SJSA1 (cell line): ENCODE measurements at regions not wholly inside any gene's neighbourhood (a gene's known extent, or its start where the extent isn't known, plus 50 kb on each side); places are given as distances from the start of the nearest gene placed in this dataset.

Source experiments
- DNase-seq, 2 experiments: peaks; one replicate each; pipeline ENCODE4 v3.0.0-alpha.2; 2015 to 2020; ENCODE audit warnings: low spot score in 2 of 2, low read depth in 1 of 2
- H3K27ac ChIP-seq: fragments of 250-450 bp; sonication (Bioruptor Pico); 2 replicates; pipeline ENCODE4 v1.5.1; 2020; ENCODE audit warnings: mild to moderate bottlenecking, moderate library complexity
- H3K27me3 ChIP-seq: fragments of 250-450 bp; sonication (Bioruptor Pico); replicated peaks from 2 replicates; pipeline ENCODE4 v1.5.1; 2020; ENCODE audit warnings: mild to moderate bottlenecking, moderate library complexity
- H3K36me3 ChIP-seq: fragments of 250-450 bp; sonication (Bioruptor Pico); 2 replicates; pipeline ENCODE4 v1.5.1; 2020; ENCODE audit warnings: mild to moderate bottlenecking
- H3K4me1 ChIP-seq: fragments of 250-450 bp; sonication (Bioruptor Pico); replicated peaks from 2 replicates; pipeline ENCODE4 v1.6.1; 2021; ENCODE audit warnings: mild to moderate bottlenecking
- H3K4me3 ChIP-seq: fragments of 250-450 bp; sonication (Bioruptor Pico); 2 replicates; pipeline ENCODE4 v1.5.1; 2020; ENCODE audit warnings: mild to moderate bottlenecking
- H3K9me3 ChIP-seq: fragments of 250-450 bp; sonication (Bioruptor Pico); replicated peaks from 2 replicates; pipeline ENCODE4 v1.5.1; 2020; ENCODE audit warnings: mild to moderate bottlenecking

GRCh38 chr1:218669431-218669830 is 324.3 kb downstream of the TGFB2 start:
- Histone ChIP-seq H3K4me1 (peaks cover 45% of the 10 kb centered on the region), H3K4me3 (no peak overlapping the region), H3K9me3 (no peaks in the 10 kb centered on the region), H3K27me3 (no peaks in the 10 kb centered on the region), H3K27ac (no peak overlapping the region), H3K36me3 (0 out of 2 replicates have a peak, but pooled peaks cover 2% of the 10 kb centered on the region)
- no peak for DNase-seq

GRCh38 chr1:218670875-218671274 is 325.7 kb downstream of the TGFB2 start:
- no peak overlapping the region for H3K27ac ChIP-seq
- no peaks in the 10 kb centered on the region for H3K27me3 ChIP-seq
- H3K9me3 ChIP-seq: no peaks in the 10 kb centered on the region
- peaks cover 33% of the 10 kb centered on the region for H3K4me1 ChIP-seq
- no peak overlapping the region for H3K4me3 ChIP-seq
- no peak for DNase-seq
- 0 out of 2 replicates have a peak, but pooled peaks cover 2% of the 10 kb centered on the region for H3K36me3 ChIP-seq

DNA sequence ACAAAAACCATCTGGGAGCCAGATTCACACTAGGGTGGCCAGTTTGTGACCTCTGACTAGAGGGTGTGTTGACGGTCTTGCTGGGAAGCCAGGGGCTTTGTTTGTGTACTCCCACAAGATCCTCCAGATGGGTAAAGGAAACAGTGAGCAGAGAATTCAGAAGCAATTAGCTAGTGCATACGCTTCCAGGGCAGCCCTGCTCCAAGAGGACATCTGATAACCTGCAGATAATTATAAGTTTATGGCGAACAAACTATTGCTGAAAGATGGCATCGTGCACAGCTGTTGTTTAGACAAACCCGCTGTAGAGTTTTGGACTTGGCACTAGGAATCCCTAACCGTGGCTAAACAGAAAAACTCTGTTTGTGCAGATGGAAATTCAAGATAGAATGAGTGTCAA is 326.4 kb downstream of the TGFB2 start:
- Histone ChIP-seq H3K27ac (peak overlapping the region; percentile 17), H3K36me3 (0 out of 2 replicates have a peak, but pooled peaks cover 2% of the 10 kb centered on the region), H3K4me1 (peaks cover 30% of the 10 kb centered on the region), H3K27me3 (no peaks in the 10 kb centered on the region), H3K9me3 (no peaks in the 10 kb centered on the region), H3K4me3 (no peak overlapping the region)
- peak in 1 of 2 experiments; percentile 58 for DNase-seq

- no peak overlapping the region for H3K4me3 ChIP-seq
- H3K4me1 ChIP-seq: peaks cover 34% of the 10 kb centered on the region
- H3K27ac ChIP-seq: no peak overlapping the region
- no peaks in the 10 kb centered on the region for H3K27me3 ChIP-seq
- H3K9me3 ChIP-seq: no peaks in the 10 kb centered on the region
- 0 out of 2 replicates have a peak, but pooled peaks cover 2% of the 10 kb centered on the region for H3K36me3 ChIP-seq
- no peak for DNase-seq
Observed at GRCh38 chr1:218673170-218673569, 328.0 kb downstream of the TGFB2 start.

GRCh38 chr1:218674280-218674773 is 329.2 kb downstream of the TGFB2 start:
- no peak overlapping the region for H3K4me3 ChIP-seq
- H3K27ac ChIP-seq: peak overlapping the region; percentile 90

DNA sequence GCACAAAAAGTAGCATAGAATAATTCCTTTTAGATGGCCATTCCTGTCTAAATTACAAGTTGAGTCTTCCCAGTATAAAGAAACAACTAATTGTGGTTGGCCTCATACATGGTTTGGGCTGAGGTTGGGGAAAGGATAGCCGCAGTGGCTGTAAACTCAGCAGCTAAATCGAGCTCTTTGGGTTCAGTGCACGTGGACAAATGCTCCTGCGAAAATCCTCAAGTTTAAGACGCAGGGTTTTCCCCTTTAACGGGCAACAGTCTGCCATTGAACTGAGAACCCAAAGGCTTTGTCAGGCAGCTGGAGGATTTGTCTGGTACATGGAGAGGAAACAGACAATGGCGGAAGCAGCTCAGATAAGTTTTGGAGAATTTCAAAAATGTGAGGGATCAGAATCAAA is 331.9 kb downstream of the TGFB2 start:
- DNase-seq: no peak

More at GRCh38 chr1:218674280-218674773, 329.2 kb downstream of the TGFB2 start:
- Histone ChIP-seq H3K4me1 (peaks cover 34% of the 10 kb centered on the region), H3K9me3 (no peaks in the 10 kb centered on the region), H3K27me3 (no peaks in the 10 kb centered on the region), H3K36me3 (0 out of 2 replicates have a peak, but pooled peaks cover 2% of the 10 kb centered on the region)
- peak; percentile 92 to 93 for DNase-seq

DNA sequence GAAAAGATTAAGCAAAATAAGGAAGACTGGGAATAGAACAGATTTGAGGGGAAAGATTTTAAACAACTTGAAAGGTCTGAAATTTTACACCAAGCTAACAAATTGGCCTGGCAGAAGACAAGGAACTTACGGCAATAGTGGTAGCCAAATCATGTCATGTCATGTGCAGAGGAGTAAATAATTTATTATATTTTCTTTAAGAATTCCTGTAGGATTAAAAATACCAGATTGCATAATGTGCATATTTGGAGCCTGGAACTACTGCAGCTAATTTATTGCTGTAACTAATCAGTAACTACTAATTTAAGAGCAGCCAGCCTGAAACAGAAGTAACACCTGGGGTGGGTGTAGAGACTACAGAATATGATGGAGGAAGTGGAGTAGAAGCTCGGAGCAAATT is 334.3 kb downstream of the TGFB2 start:
- H3K36me3 ChIP-seq: no peaks in the 10 kb centered on the region
- no peak for DNase-seq
- no peak overlapping the region for H3K4me3 ChIP-seq
- peaks cover 18% of the 10 kb centered on the region for H3K4me1 ChIP-seq
- no peak overlapping the region for H3K27ac ChIP-seq
- 0 out of 2 replicates have a peak, but pooled peaks cover 4% of the 10 kb centered on the region for H3K9me3 ChIP-seq
- no peaks in the 10 kb centered on the region for H3K27me3 ChIP-seq

More for the DNA sequence above, 331.9 kb downstream of the TGFB2 start:
- Histone ChIP-seq H3K9me3 (0 out of 2 replicates have a peak, but pooled peaks cover 4% of the 10 kb centered on the region), H3K27me3 (no peaks in the 10 kb centered on the region), H3K27ac (no peak overlapping the region), H3K36me3 (no peaks in the 10 kb centered on the region), H3K4me1 (peaks cover 31% of the 10 kb centered on the region), H3K4me3 (no peak overlapping the region)

- no peak for DNase-seq
- H3K9me3 ChIP-seq: 0 out of 2 replicates have a peak, but pooled peaks cover 4% of the 10 kb centered on the region
- H3K4me1 ChIP-seq: peaks cover 17% of the 10 kb centered on the region
- H3K27me3 ChIP-seq: no peaks in the 10 kb centered on the region
- no peaks in the 10 kb centered on the region for H3K36me3 ChIP-seq
- no peak overlapping the region for H3K4me3 ChIP-seq
- H3K27ac ChIP-seq: no peak overlapping the region
Observed at GRCh38 chr1:218679988-218680748, 335.0 kb downstream of the TGFB2 start.

DNA sequence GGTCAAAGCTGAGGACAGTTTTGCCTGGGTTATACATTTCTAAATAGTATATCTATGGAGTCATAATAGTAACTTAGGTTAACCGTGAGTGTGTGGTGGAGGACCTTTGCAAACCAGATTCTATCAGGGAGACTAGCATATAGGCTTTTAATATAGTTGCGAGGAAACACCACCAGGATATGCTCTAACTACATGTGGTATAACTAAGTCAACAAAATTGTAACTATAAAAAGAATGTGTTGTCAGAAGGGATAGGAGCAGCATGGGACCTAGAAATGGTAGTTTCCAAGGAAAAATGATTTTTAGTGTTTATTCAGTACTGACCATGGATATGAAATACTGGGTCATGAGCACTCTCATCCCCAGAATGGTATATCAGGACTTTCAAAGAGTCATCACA is 338.1 kb downstream of the TGFB2 start:
- Histone ChIP-seq H3K27me3 (no peaks in the 10 kb centered on the region), H3K4me1 (peaks cover 25% of the 10 kb centered on the region), H3K4me3 (no peak overlapping the region), H3K9me3 (0 out of 2 replicates have a peak, but pooled peaks cover 9% of the 10 kb centered on the region), H3K36me3 (no peaks in the 10 kb centered on the region), H3K27ac (no peak overlapping the region)
- DNase-seq: no peak

DNA sequence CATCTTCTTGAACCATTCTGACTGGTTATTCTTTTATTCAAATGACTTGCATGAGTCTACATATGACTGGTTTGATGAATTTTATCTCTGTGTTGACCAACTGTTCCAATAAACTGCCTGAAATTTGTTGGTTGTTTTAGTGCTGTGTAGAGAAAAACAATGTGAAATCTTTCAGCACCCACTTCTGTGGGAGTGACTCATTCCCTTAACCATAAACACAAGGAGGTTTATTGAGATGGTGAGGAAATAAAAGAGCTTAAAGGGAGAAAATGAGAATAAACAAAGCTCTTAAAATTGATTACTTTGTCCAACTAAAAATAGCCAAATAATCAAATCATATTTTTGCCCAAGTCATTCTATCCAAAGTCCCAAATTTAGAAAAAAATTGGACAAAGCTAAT is 341.1 kb downstream of the TGFB2 start:
- H3K27ac ChIP-seq: no peak overlapping the region
- no peaks in the 10 kb centered on the region for H3K27me3 ChIP-seq
- DNase-seq: peak in 1 of 2 experiments; percentile 83
- H3K9me3 ChIP-seq: 0 out of 2 replicates have a peak, but pooled peaks cover 5% of the 10 kb centered on the region
- peaks cover 11% of the 10 kb centered on the region for H3K4me1 ChIP-seq
- no peak overlapping the region for H3K4me3 ChIP-seq
- no peaks in the 10 kb centered on the region for H3K36me3 ChIP-seq

GRCh38 chr1:218686761-218687160 is 341.6 kb downstream of the TGFB2 start:
- no peaks in the 10 kb centered on the region for H3K36me3 ChIP-seq

DNA sequence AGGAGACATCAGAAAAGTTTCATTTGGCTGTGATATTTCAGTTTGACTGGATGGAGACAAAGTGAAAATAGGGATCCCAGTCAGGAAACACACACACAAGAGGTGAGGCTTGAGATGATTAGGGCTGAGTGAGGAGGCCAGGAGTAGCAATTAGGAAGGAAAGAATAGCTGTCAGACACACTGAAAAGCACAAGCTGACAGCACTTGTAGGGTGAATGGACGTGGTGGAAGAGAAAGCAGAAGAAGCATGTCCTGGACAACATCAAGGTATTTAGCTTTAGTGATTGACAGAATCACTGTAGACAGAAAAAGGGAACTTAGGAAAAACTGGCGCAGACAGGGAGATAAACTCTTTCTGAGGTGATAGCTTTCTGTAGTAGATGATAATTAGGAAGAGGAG is 347.7 kb downstream of the TGFB2 start:
- Histone ChIP-seq H3K4me1 (peaks cover 14% of the 10 kb centered on the region), H3K27ac (no peak overlapping the region), H3K9me3 (no peaks in the 10 kb centered on the region), H3K36me3 (no peaks in the 10 kb centered on the region), H3K27me3 (no peaks in the 10 kb centered on the region), H3K4me3 (no peak overlapping the region)
- DNase-seq: no peak

More at GRCh38 chr1:218686761-218687160, 341.6 kb downstream of the TGFB2 start:
- Histone ChIP-seq H3K4me1 (peaks cover 11% of the 10 kb centered on the region), H3K27ac (no peak overlapping the region), H3K4me3 (no peak overlapping the region), H3K27me3 (no peaks in the 10 kb centered on the region), H3K9me3 (0 out of 2 replicates have a peak, but pooled peaks cover 5% of the 10 kb centered on the region)
- no peak for DNase-seq

- Histone ChIP-seq H3K9me3 (no peaks in the 10 kb centered on the region), H3K27me3 (no peaks in the 10 kb centered on the region), H3K27ac (no peak overlapping the region), H3K36me3 (no peaks in the 10 kb centered on the region), H3K4me3 (no peak overlapping the region), H3K4me1 (peaks cover 14% of the 10 kb centered on the region)
- DNase-seq: no peak
Observed at GRCh38 chr1:218693599-218693998, 348.5 kb downstream of the TGFB2 start.

DNA sequence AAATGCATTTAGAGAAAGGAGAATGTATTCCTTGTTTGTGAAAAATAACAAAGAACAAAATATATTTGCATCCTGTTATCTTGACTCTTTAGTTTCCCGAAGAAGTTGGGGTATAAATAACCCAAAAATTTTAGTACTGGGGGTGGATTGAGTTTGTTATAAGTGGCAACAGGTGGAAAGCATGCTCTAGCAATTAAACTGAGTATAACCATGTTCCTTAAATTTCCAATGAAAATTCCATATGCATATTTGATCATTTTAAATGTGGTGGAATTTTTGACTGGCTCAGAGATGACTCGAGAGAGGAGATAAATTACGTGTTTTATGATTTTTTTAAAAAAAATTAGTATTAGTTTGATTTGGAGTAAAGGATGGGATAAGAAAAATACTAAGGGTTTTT is 348.9 kb downstream of the TGFB2 start:
- Histone ChIP-seq H3K9me3 (no peaks in the 10 kb centered on the region), H3K36me3 (no peaks in the 10 kb centered on the region), H3K4me1 (peaks cover 15% of the 10 kb centered on the region), H3K27me3 (no peaks in the 10 kb centered on the region), H3K27ac (no peak overlapping the region), H3K4me3 (no peak overlapping the region)
- DNase-seq: no peak
